Epithelial cell of prostate (primary cell): ENCODE measurements at regions not wholly inside any gene's neighbourhood (a gene's known extent, or its start where the extent isn't known, plus 50 kb on each side); places are given as distances from the start of the nearest gene placed in this dataset.
"Not testable (repeated sequence)": the region's sequence is repeated elsewhere in the genome, so short reads cannot be mapped to it uniquely, and the experiment has no call there.

Experiments used
- DNase-seq: peaks from one replicate; pipeline ENCODE4 v3.0.0-alpha.2; 2011; ENCODE audit warnings: low read depth, low spot score
- H3K27ac ChIP-seq: fragments of 450-650 bp; 2 replicates; pipeline ENCODE4 v1.5.1; 2017; ENCODE audit warnings: mild to moderate bottlenecking

DNA sequence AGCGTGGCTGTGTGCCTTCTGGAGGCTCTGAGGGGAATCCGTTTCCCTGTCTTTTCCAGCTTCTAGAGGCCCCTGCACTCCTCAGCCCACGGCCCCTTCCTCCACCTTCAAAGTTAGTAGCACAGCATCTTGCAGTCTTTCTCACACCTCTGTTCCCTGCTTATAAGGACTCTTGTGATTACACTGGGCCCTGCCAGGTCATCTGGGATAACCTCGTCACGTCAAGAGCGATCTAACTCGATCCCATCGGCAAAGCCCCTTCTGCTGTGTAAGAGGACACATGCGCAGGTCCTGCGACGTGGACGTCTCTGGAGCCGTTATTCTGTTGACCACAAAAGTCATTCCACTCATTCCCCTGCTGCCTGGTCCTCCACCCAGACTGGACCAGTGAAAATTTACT lies 159.2 kb downstream of the BMP7 start:
- DNase-seq: no peak

DNA sequence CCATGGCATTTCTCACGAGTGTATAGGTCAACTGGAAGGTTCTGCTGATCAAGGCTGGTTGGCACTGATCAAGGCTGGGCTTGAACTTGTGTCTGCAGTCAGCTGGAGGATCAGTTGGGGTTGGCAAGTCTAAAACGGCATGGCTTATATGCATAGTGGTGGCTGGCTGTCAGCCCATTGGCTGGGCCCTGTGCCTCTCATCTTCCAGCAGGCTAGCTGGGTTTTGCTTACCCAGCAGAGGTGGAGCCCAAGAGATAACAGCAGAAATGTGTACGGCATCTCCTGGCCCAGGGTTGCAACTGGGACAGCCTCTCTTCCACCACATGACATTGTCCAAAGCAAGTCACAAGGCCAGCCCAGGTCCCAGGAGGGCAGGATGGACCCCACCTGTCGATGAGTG lies 158.2 kb downstream of the BMP7 start:
- no peak overlapping the region for H3K27ac ChIP-seq

More for the DNA sequence above, 159.2 kb downstream of the BMP7 start:
- H3K27ac ChIP-seq: no peak overlapping the region

DNA sequence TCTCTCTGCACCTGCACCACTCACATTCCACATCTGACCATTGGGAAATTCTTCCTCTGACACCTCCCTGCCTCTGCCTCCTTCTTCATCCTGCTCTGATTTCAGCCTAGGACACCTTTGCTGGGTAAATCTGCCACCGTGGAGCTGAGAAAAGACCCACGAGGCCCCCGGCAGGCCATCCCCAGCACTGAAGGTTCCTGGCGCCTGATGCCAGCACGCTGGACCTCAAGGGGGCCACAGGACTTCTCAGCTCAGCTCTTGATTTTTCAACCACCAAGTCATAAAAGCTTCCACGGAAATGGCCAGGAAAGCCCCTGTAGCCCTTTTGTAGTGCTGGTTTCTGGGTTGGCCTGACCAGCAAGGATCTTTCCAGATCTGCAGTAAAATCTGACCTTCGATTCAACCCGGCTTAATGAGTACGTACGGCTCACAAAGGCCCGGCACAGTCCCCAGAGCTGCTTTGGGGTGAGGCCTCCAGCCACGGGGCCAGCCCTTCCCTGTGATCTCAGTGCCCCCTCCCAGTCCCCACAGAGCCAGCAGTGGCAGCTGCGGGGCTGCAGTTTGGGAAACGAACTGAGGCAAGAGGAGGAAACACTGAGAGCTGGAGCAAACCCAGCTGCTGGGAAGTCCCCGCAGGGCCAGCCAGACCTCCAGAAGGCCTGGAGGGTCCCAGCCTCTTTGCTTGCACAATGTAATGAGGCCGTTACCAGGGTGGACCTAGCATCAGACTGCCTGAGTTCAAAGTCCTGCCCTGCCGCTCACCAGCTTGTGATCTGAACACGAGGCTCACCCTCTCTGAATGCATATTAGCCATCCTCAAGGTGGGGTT lies 157.5 kb downstream of the BMP7 start:
- no peak for DNase-seq
- H3K27ac ChIP-seq: no peak overlapping the region

More for the DNA sequence above, 158.2 kb downstream of the BMP7 start:
- no peak for DNase-seq

DNA sequence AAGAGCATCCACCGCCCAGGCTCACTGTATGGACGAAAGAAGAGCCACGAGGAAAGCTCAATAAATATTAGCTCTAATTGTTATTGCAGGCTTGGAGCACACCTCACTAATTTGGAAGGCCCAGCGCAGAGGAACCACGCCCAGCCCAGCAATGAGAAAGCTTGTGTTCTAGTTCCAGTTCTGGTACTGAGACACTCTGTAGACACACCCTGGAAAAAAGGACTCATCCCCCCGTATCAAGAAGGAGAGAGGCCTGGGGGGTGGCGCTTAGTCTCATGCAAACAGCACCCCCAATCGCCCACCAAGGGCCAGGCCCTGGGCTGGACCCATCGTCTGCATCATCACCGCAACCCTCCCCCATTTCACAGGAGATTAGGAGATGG lies 156.9 kb downstream of the BMP7 start:
- DNase-seq: no peak
- H3K27ac ChIP-seq: no peak overlapping the region

DNA sequence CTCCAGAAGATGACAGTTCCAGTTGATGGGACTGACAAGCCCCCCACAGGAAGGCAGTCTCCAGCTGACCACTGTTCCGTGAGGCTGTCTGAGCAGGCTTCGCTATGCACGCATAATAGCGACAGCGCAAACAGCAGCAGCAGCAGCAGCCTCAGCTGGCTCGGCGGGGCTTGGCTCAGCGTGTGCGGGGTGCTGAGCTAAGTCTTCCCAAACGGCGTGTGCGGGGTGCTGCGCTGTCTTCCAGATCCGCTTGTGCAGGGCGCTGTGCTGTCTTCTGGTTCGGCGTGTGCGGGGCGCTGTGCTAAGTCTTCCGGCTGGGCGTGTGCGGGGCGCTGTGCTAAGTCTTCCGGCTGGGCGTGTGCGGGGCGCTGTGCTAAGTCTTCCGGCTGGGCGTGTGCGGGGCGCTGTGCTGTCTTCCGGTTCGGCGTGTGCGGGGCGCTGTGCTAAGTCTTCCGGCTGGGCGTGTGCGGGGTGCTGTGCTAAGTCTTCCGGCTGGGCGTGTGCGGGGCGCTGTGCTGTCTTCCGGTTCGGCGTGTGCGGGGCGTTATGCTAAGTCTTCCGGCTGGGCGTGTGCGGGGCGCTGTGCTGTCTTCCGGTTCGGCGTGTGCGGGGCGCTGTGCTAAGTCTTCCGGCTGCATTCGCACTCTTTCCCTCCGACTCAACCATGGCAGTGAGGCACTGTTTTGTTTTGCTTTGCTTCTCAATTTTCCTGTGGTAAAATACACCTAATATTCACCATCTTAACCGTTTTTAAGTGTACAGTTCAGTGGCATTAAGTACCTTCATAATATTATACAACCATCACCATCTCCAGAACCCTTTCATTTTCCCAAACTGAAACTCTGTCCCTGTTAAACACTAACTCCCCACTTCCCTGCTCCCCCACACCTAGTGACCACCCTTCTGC lies 156.1 kb downstream of the BMP7 start:
- DNase-seq, H3K27ac ChIP-seq: not testable (repeated sequence)

DNA sequence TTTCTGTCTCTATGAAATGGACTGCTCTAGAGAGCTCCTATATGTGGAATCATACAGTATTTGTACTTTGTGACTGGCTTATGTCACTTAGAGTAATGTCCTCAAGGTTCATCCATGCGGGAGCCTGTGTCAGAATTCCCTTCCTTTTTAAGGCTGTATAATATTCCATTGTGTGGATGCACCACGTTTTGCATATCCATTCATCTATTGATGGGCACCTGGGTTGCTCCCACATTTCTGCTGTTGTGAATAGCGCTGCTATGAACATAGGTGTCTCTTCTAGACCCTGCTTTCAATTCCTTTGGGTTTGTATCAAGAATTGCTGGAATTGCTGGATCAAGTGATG lies 155.4 kb downstream of the BMP7 start:
- DNase-seq: no peak
- H3K27ac ChIP-seq: no peak overlapping the region

DNA sequence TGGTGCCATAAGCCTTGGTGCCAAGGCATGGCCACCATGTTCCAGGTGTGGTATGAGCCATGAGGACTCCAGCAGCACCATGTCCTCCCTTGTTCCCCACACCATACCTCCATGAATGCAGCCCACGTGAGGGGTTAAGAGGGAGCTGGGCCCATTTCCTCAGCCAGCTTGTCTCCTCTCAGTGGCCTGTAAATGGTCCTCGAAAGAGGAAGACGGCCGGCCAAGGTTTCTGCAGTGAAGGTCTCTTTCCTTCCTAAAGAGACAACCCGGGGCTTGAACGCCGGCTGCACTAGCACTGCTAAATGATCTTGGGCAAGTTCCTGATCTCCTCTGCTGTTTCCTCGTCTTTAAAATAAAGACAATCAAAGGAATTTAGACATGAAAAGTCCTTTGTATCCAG lies 154.0 kb downstream of the BMP7 start:
- H3K27ac ChIP-seq: no peak overlapping the region
- no peak for DNase-seq

DNA sequence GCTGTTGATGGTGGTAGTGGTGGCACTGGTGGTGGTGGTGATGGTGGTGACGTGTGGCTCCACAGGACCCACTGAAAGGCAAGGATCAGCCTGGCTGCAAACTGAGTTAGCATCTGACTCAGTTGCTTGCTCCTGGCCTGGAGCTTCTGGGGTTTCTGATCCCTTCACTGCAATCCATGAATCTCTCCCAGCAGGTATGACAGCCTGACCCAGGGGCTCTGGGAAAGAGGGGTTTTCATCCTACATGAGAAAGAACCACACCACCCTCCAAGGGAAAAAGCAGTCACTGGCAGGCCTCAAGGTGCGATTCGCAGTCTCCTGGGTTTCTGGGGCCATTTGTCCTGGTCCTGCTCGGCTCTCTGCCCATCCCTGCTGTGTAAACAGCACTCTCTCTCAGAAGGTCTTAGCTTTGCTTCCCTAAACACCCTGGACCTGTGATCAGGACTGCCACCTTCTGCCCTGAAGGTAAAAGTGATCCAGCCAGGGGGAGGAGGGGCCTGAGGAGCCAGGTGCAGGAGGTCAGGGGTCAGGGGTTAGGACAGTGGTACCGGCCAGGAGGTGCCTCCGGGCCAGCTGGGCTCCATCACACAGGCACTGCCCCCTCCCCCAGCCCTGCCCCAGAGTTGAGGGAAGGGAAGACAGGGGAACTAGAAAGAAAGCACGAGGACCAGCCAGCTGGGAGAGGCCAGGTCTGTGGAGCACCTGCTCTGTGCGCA lies 152.0 kb downstream of the BMP7 start:
- no peak for DNase-seq
- no peak overlapping the region for H3K27ac ChIP-seq

DNA sequence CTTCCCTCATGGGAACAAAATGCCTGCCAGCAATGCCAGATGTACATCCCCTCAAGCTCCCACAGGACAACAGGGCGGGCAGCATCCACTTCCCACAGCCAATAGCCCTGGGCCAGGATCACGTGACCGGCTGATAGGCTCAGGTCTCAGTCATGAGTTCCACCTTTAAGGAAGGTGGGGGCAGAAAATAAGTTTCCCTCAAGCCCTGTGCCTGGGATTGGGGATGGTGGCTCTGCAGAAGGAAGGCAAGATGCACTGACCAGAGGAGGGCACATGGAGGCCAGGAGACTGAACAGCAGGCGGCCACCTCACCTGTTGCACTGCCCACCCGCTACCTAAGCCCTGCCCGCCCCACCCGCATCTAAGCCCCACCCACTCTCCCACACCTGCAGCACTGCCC lies 149.1 kb downstream of the BMP7 start:
- no peak for DNase-seq
- H3K27ac ChIP-seq: no peak overlapping the region

DNA sequence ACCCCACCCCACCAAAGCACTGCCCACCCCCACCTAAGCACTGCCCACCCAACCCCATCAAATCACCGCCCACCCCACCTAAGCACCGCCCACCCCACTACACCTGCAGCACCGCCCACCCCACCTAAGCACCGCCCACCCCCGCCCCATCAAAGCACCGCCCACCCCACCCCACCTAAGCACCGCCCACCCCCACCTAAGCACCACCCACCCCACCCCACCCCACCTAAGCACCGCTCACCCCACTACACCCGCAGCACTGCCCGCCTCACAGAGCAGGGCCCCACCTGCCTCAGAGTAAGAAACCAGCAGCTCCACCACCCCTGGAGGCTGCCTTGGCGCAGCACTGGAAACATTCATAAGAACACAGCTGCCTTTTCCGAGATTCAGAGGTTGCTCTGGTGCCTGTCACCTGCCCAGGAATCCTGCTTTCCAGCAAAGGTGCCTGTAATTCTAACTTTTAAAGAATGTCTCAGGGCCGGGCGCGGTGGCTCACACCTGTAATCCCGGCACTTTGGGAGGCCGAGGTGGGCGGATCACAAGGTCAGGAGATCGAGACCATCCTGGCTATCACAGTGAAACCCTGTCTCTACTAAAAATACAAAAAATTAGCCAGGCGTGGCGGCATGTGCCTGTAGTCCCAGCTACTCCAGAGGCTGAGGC lies 148.2 kb downstream of the BMP7 start:
- H3K27ac ChIP-seq: no peak overlapping the region
- no peak for DNase-seq
